AG09319 (cell line): ENCODE measurements at regions not wholly inside any gene's neighbourhood (a gene's known extent, or its start where the extent isn't known, plus 50 kb on each side); places are given as distances from the start of the nearest gene placed in this dataset.

ENCODE experiments used
- DNase-seq: peaks from one replicate; pipeline ENCODE4 v3.0.0-alpha.2; 2010; ENCODE audit warnings: low read depth; ENCODE audit errors: extremely low read depth
- CTCF ChIP-seq: IDR thresholded peaks from 2 replicates; pipeline ENCODE4 v1.5.1; 2011; ENCODE audit warnings: low read depth, mild to moderate bottlenecking, inconsistent platforms, low read length, moderate library complexity

- TF ChIP-seq CTCF = no peak
- DNase-seq = no peak
Measured at GRCh38 chr3:82413171-82413570, 651.7 kb upstream of the GBE1 start.

- no peak for DNase-seq
- TF ChIP-seq CTCF = no peak
Measured at GRCh38 chr3:82410366-82410765, 648.9 kb upstream of the GBE1 start.

- DNase-seq = no peak
- no peak for TF ChIP-seq CTCF
Measured at GRCh38 chr3:82409842-82410241, 648.4 kb upstream of the GBE1 start.

- TF ChIP-seq CTCF = no peak
- no peak for DNase-seq
Measured at GRCh38 chr3:82392203-82392775, 630.8 kb upstream of the GBE1 start.

- no peak for TF ChIP-seq CTCF
- DNase-seq = no peak
Measured at GRCh38 chr3:82390868-82391267, 629.4 kb upstream of the GBE1 start.

- no peak for TF ChIP-seq CTCF
- DNase-seq = no peak
Measured at GRCh38 chr3:82386647-82387046, 625.2 kb upstream of the GBE1 start.

GRCh38 chr3:82384181-82384580, 622.7 kb upstream of the GBE1 start:
- no peak for DNase-seq
- no peak for TF ChIP-seq CTCF
